ENCODE measurements at regions not wholly inside any gene's neighbourhood (a gene's known extent, or its start where the extent isn't known, plus 50 kb on each side); places are given as distances from the start of the nearest gene placed in this dataset.

- Histone ChIP-seq H3K4me2 (ENCODE audit: control insufficient read depth, extremely low read depth, insufficient read depth, low read depth, low read length) (no peak overlapping the region), H3K79me2 (ENCODE audit: control insufficient read depth, insufficient read depth, low read length) (no peaks in the 10 kb centered on the region), H4K20me1 (ENCODE audit: control insufficient read depth, extremely low read depth, insufficient read depth, low read length) (no peaks in the 10 kb centered on the region), H3K27me3 (ENCODE audit: control insufficient read depth, extremely low read depth, insufficient read depth, low read length) (no peaks in the 10 kb centered on the region), H3K4me1 (ENCODE audit: control insufficient read depth, extremely low read depth, insufficient read depth, low read length) (no peaks in the 10 kb centered on the region), H3K4me3 (ENCODE audit: control insufficient read depth in 2 of 3, extremely low read depth in 1 of 3, insufficient read depth in 2 of 3, low read depth in 1 of 3, low read length in 3 of 3) (no peak overlapping the region), H3K36me3 (ENCODE audit: control insufficient read depth in 2 of 2, extremely low read depth in 1 of 2, insufficient read depth in 2 of 2, low read length in 2 of 2) (no peaks in the 10 kb centered on the region), H2AFZ (ENCODE audit: control insufficient read depth, low read length) (no peak overlapping the region), H3K9me3 (ENCODE audit: control insufficient read depth, low read depth, low read length) (no peaks in the 10 kb centered on the region), H3K9me1 (ENCODE audit: control insufficient read depth, extremely low read depth, insufficient read depth, low read length) (no peaks in the 10 kb centered on the region), H3K9ac (ENCODE audit: control insufficient read depth, extremely low read depth, insufficient read depth, low read length) (no peak overlapping the region), H3K27ac (ENCODE audit: control insufficient read depth, insufficient read depth, low read length) (no peak overlapping the region)
- no peak for FAIRE-seq
- TF ChIP-seq EZH2 (IDR thresholded peaks at IDR 0.05; ENCODE audit: low read length): no peak
- no peak for TF ChIP-seq CTCF (optimal IDR thresholded peaks at IDR 0.05 in 1 of 3, IDR thresholded peaks at IDR 0.05 in 1 of 3, conservative IDR thresholded peaks at IDR 0.05 in 1 of 3; ENCODE audit: extremely low read depth in 1 of 3, insufficient read depth in 2 of 3, low read length in 3 of 3)
- dilution Hi-C loops (cut with MboI; ENCODE audit: extremely low pct_ligation_motif_present, low sequenced_read_pairs): no loop called here
- no peak for DNase-seq (ENCODE audit: low read depth, low spot score)
Observed at GRCh38 chr5:166349046-166349445, 1942.4 kb upstream of the WWC1 start.

GRCh38 chr5:166353580-166353979 is 1937.9 kb upstream of the WWC1 start:
- Histone ChIP-seq H4K20me1 (ENCODE audit: control insufficient read depth, extremely low read depth, insufficient read depth, low read length) (no peaks in the 10 kb centered on the region), H3K4me1 (ENCODE audit: control insufficient read depth, extremely low read depth, insufficient read depth, low read length) (no peaks in the 10 kb centered on the region), H3K9ac (ENCODE audit: control insufficient read depth, extremely low read depth, insufficient read depth, low read length) (no peak overlapping the region), H3K4me2 (ENCODE audit: control insufficient read depth, extremely low read depth, insufficient read depth, low read depth, low read length) (no peak overlapping the region), H3K27ac (ENCODE audit: control insufficient read depth, insufficient read depth, low read length) (no peak overlapping the region), H3K4me3 (ENCODE audit: control insufficient read depth in 2 of 3, extremely low read depth in 1 of 3, insufficient read depth in 2 of 3, low read depth in 1 of 3, low read length in 3 of 3) (no peak overlapping the region), H3K9me3 (ENCODE audit: control insufficient read depth, low read depth, low read length) (no peaks in the 10 kb centered on the region), H3K9me1 (ENCODE audit: control insufficient read depth, extremely low read depth, insufficient read depth, low read length) (no peaks in the 10 kb centered on the region), H3K27me3 (ENCODE audit: control insufficient read depth, extremely low read depth, insufficient read depth, low read length) (no peaks in the 10 kb centered on the region), H3K79me2 (ENCODE audit: control insufficient read depth, insufficient read depth, low read length) (no peaks in the 10 kb centered on the region), H3K36me3 (ENCODE audit: control insufficient read depth in 2 of 2, extremely low read depth in 1 of 2, insufficient read depth in 2 of 2, low read length in 2 of 2) (no peaks in the 10 kb centered on the region), H2AFZ (ENCODE audit: control insufficient read depth, low read length) (no peak overlapping the region)
- dilution Hi-C loops (cut with MboI; ENCODE audit: extremely low pct_ligation_motif_present, low sequenced_read_pairs): no loop called here
- DNase-seq (ENCODE audit: low read depth, low spot score) (no peak), FAIRE-seq (no peak)
- TF ChIP-seq EZH2 (IDR thresholded peaks at IDR 0.05; ENCODE audit: low read length): no peak
- no peak for TF ChIP-seq CTCF (optimal IDR thresholded peaks at IDR 0.05 in 1 of 3, IDR thresholded peaks at IDR 0.05 in 1 of 3, conservative IDR thresholded peaks at IDR 0.05 in 1 of 3; ENCODE audit: extremely low read depth in 1 of 3, insufficient read depth in 2 of 3, low read length in 3 of 3)

Measured in keratinocyte (primary cell).